ENCODE measurements at regions not wholly inside any gene's neighbourhood (a gene's known extent, or its start where the extent isn't known, plus 50 kb on each side); places are given as distances from the start of the nearest gene placed in this dataset.

DNA sequence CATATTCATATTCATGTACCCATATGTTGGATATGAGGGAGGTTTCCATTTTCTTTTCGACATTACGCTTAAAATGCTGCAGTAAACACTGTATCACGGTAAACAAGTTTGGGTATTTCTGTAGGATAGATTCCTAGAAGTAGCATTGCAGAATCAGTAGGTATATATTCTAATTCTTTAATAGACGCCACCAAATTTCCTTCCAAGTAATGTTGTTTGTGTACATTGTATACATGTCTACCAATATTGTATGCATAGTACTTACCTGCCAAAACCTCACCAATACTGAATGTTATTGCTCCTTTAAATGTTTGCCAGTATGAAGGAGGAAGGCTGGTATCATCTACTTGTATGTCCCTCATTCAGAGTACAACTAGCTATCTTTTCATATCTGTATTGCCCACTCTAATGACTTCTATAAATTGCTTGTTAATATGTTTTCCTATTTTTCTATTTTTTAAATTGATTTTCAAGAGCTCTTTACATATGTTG, 56.1 kb upstream of the ZNF536 start:
- TF ChIP-seq, protein P1, sequence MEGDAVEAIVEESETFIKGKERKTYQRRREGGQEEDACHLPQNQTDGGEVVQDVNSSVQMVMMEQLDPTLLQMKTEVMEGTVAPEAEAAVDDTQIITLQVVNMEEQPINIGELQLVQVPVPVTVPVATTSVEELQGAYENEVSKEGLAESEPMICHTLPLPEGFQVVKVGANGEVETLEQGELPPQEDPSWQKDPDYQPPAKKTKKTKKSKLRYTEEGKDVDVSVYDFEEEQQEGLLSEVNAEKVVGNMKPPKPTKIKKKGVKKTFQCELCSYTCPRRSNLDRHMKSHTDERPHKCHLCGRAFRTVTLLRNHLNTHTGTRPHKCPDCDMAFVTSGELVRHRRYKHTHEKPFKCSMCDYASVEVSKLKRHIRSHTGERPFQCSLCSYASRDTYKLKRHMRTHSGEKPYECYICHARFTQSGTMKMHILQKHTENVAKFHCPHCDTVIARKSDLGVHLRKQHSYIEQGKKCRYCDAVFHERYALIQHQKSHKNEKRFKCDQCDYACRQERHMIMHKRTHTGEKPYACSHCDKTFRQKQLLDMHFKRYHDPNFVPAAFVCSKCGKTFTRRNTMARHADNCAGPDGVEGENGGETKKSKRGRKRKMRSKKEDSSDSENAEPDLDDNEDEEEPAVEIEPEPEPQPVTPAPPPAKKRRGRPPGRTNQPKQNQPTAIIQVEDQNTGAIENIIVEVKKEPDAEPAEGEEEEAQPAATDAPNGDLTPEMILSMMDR (IDR thresholded peaks at IDR 0.05; ENCODE audit: control extremely low read depth, extremely low read depth) = no peak
- DNase-seq (no peak), ATAC-seq (ENCODE audit: insufficient read depth, low FRiP score) (no peak)
- Histone ChIP-seq H3K36me3 (ENCODE audit: control insufficient read depth in 4 of 4, insufficient read depth in 4 of 4, low read length in 4 of 4) (no peaks in the 10 kb centered on the region), H3K9me3 (ENCODE audit: control insufficient read depth in 4 of 4, insufficient read depth in 3 of 4, low read length in 3 of 4) (peaks cover 0 to 7% (median 0%) of the 10 kb centered on the region in 4 donors), H3K27me3 (ENCODE audit: control insufficient read depth in 3 of 3, insufficient read depth in 3 of 3, low read length in 2 of 3) (peaks cover 0 to 2% (median 0%) of the 10 kb centered on the region in 3 donors), H3K4me1 (ENCODE audit: control insufficient read depth in 5 of 5, insufficient read depth in 5 of 5, low read length in 5 of 5) (peaks cover 0 to 9% (median 0%) of the 10 kb centered on the region in 5 donors), H3K4me3 (no peak overlapping the region), H3K9ac (ENCODE audit: insufficient read depth in 1 of 2, low read length in 2 of 2) (no peak overlapping the region), H3K27ac (ENCODE audit: low read depth in 1 of 2, low read length in 1 of 2) (no peak overlapping the region)
- 95 to 96% methylated on average over 4 of the region's 4 CpGs for WGBS, 2 donors

DNA sequence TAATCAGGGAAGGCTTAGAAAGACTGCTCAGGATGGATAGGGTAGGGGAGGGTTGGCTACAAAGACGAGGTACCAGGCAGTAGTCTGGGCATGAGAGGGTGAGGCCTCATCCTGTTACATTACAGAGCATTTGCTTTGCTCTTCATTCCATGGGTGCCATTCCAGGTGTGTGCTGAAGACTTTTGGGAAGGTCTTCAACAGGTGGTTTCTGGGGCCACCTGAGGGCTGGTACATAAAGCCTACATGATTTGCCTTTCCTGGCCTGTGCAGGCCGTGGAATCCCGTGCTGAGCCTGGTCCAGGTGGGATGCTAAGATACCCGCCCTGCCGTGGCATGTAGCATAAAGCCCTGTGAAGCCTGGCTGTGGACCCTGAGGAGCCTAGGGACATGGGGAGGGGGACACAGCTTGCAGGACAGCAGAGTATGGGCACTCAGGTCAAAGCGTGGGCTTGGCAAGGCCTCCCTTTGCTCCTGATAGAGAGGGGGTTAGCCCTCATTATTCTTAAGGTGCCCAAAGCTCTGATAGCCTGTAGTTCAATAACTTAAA, 55.6 kb upstream of the ZNF536 start:
- Histone ChIP-seq H3K4me1 (ENCODE audit: control insufficient read depth in 5 of 5, insufficient read depth in 5 of 5, low read length in 5 of 5) (peaks cover 0 to 9% (median 0%) of the 10 kb centered on the region in 5 donors), H3K36me3 (ENCODE audit: control insufficient read depth in 4 of 4, insufficient read depth in 4 of 4, low read length in 4 of 4) (no peaks in the 10 kb centered on the region), H3K4me3 (no peak overlapping the region), H3K9ac (ENCODE audit: insufficient read depth in 1 of 2, low read length in 2 of 2) (no peak overlapping the region), H3K27ac (ENCODE audit: low read depth in 1 of 2, low read length in 1 of 2) (no peak overlapping the region), H3K27me3 (ENCODE audit: control insufficient read depth in 3 of 3, insufficient read depth in 3 of 3, low read length in 2 of 3) (peaks cover 0 to 2% (median 0%) of the 10 kb centered on the region in 3 donors), H3K9me3 (ENCODE audit: control insufficient read depth in 4 of 4, insufficient read depth in 3 of 4, low read length in 3 of 4) (peaks cover 0 to 7% (median 0%) of the 10 kb centered on the region in 4 donors)
- 84 to 91% methylated on average over 6 of the region's 6 CpGs for WGBS, 2 donors
- DNase-seq = no peak
- TF ChIP-seq, protein P1 (IDR thresholded peaks at IDR 0.05; ENCODE audit: control extremely low read depth, extremely low read depth) = no peak
- no peak for ATAC-seq (ENCODE audit: insufficient read depth, low FRiP score)

DNA sequence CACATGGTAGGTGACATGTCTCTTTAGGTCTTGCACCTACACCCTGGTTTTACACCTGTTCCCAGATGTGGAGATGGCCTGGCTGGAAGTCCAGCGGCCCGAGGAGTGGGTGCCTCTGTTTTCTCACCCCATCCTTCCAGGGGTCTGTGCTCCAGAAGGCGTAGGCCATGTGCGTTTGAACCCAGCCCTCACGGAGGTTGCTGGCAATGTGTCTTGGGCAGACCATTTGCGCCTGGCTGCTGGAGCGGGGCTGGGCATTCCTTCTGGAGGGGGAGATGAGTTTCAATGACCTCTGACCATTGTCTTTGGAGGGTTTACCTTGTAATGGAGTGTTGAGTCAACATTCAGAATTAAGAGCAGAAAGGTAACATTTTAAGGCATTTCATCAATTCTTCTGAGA, 54.8 kb upstream of the ZNF536 start:
- H3K36me3 ChIP-seq (ENCODE audit: control insufficient read depth in 4 of 4, insufficient read depth in 4 of 4, low read length in 4 of 4) = no peaks in the 10 kb centered on the region
- 71 to 72% methylated on average over 7 of the region's 7 CpGs for WGBS, 2 donors
- peaks cover 0 to 2% (median 0%) of the 10 kb centered on the region in 3 donors for H3K27me3 ChIP-seq (ENCODE audit: control insufficient read depth in 3 of 3, insufficient read depth in 3 of 3, low read length in 2 of 3)
- DNase-seq (no peak), ATAC-seq (ENCODE audit: insufficient read depth, low FRiP score) (no peak)
- H3K9me3 ChIP-seq (ENCODE audit: control insufficient read depth in 4 of 4, insufficient read depth in 3 of 4, low read length in 3 of 4) = peaks cover 0 to 7% (median 0%) of the 10 kb centered on the region in 4 donors
- peaks cover 0 to 9% (median 0%) of the 10 kb centered on the region in 5 donors for H3K4me1 ChIP-seq (ENCODE audit: control insufficient read depth in 5 of 5, insufficient read depth in 5 of 5, low read length in 5 of 5)
- H3K9ac ChIP-seq (ENCODE audit: insufficient read depth in 1 of 2, low read length in 2 of 2) = no peak overlapping the region
- TF ChIP-seq, protein P1 (IDR thresholded peaks at IDR 0.05; ENCODE audit: control extremely low read depth, extremely low read depth) = no peak
- H3K4me3 ChIP-seq = no peak overlapping the region
- no peak overlapping the region for H3K27ac ChIP-seq (ENCODE audit: low read depth in 1 of 2, low read length in 1 of 2)
